GM18507 (cell line): ENCODE measurements at regions not wholly inside any gene's neighbourhood (a gene's known extent, or its start where the extent isn't known, plus 50 kb on each side); places are given as distances from the start of the nearest gene placed in this dataset.
"Not testable (repeated sequence)": the region's sequence is repeated elsewhere in the genome, so short reads cannot be mapped to it uniquely, and the experiment has no call there.

Experiments
- DNase-seq: peaks from one replicate; pipeline ENCODE4 v3.0.0; 2011; ENCODE audit warnings: low read depth; ENCODE audit not compliant: insufficient read length; ENCODE audit errors: extremely low spot score
- FAIRE-seq: peaks from 2 replicates; lab custom pipeline; 2011; peaks lifted over from hg19 to GRCh38; lab: Jason Lieb, UNC

DNA sequence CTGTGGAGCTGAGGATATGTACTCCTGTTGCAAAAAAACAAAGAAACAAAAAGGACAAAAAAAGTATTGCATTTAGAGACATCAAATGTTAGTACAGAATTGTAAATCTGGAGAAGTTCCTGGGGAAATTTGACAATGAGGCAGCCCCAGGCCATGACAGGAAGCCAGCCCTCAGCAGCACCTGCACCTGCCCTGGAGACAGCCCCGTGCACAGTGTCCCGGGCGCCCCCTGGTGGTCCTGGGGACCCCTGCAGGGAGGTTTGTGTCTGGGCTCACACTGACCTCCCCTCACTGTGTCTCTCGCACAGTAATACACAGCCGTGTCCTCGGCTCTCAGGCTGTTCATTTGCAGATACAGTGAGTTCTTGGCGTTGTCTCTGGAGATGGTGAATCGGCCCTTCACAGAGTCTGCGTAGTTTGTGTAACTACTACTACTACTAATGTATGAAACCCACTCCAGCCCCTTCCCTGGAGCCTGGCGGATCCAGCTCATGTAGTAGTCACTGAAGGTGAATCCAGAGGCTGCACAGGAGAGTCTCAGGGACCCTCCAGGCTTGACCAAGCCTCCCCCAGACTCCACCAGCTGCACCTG, 590.1 kb downstream of the TMEM121 start:
- peak; percentile 67 for FAIRE-seq

DNA sequence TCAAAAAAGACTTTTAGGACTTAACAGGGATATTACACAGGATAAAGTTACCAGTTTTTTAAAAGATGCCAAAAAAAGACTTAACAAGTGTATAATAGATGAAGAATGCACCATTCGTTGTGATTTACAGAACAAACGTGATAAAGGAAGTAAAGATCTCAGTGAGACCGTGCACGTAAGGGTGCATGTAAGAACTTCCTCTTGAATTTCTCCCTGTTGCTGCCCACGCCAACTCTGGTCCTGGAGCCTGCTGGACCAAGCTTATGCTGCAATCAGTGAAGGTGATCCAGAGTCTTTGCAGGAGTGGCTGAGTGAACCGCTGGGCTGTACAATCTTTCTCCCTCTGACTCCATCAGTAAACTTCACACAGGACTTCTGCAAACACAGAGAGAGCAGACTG, 593.7 kb downstream of the TMEM121 start:
- DNase-seq (no peak), FAIRE-seq (no peak)

More for the DNA sequence above, 590.1 kb downstream of the TMEM121 start:
- not testable (repeated sequence) for DNase-seq

DNA sequence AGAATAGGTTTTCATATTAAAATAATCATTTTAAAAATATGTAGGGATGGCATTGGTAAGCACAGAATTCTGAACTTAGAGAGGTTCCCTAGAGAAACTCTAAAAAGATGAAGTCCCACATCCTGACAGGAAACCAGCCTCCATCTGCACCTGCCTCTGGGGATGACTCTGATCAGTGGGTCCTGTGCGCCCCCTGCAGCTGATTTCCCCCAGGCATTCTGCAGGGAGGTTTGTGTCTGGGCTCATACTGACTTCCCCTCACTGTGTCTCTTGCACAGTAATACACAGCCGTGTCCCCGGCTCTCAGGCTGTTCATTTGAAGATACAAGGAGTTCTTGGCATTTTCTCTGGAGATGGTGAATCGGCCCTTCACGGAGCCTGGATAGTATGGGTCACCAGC, 602.9 kb downstream of the TMEM121 start:
- FAIRE-seq (no peak), DNase-seq (no peak)

DNA sequence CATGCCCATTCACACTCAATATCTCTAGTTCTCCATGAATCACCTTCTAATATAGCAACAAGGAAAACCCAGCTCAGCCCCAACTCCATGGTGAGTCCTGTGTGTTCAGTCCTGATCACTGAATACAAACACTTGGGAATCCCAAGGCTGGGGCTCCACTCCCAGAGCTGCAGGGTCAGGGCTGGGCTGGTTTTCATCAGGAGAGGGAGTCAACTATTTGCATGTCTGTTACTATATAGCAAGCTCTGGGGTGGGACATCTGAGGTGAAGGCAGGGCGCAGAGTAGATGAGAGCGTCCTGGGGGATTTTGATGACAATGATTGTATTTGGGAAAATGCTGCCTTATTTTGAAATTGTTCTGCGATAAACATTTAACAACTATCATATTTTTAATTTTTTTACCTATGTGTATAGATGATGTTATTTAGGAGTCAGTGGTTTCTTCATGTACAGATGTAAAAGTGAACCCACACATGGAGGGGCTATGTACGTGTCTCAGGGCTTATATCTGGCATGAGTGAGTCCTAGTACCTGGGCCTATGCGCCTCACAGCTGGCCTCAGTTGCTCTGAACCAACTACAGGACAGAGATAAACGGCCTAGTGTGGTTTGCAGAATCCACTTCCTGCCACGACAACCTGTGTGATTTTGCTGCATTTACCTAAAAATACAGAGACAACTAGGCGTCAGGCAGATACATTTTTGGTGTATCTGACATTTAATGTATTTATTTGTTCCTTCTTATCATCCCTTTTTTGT, 603.7 kb downstream of the TMEM121 start:
- not testable (repeated sequence) for FAIRE-seq

DNA sequence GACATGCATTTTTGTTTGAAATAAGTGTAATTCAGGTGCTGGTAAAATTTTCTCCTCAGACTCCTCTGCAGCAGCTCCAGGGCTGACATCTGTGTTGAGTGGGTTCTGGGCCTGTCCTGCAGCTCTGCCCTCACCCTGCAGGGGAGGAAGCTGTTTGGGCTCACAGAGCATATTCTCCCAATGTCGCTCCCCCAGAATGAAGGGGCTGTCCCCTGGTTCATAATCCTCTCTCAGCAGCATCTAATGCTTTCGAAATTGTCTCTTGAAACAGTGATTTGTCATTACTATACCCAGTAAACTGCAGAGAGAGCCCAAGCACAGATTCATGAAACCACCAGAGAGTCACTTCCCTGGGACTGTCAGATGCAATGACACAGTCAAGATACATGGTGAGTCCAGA, 606.7 kb downstream of the TMEM121 start:
- not testable (repeated sequence) for FAIRE-seq, DNase-seq

More for the DNA sequence above, 603.7 kb downstream of the TMEM121 start:
- not testable (repeated sequence) for DNase-seq

DNA sequence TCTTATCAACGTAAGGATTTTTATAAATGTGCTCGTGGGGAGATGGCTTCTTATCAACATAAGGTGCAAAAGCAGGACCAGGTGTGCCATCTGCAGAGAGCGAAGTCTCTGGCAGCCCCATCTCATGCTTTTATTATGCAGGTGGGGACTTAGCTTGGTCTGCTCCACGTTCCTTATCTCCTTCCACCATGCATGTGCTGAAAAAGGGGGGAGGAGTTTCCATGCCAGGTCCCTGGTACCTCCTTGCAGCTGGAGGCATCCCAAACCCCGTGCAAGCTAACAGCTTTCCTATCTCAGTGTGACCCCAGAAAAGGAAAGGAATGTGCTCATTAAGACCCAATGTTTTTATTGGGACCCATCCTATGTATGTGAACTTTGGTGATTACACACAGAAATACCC, 608.5 kb downstream of the TMEM121 start:
- FAIRE-seq (no peak), DNase-seq (no peak)

DNA sequence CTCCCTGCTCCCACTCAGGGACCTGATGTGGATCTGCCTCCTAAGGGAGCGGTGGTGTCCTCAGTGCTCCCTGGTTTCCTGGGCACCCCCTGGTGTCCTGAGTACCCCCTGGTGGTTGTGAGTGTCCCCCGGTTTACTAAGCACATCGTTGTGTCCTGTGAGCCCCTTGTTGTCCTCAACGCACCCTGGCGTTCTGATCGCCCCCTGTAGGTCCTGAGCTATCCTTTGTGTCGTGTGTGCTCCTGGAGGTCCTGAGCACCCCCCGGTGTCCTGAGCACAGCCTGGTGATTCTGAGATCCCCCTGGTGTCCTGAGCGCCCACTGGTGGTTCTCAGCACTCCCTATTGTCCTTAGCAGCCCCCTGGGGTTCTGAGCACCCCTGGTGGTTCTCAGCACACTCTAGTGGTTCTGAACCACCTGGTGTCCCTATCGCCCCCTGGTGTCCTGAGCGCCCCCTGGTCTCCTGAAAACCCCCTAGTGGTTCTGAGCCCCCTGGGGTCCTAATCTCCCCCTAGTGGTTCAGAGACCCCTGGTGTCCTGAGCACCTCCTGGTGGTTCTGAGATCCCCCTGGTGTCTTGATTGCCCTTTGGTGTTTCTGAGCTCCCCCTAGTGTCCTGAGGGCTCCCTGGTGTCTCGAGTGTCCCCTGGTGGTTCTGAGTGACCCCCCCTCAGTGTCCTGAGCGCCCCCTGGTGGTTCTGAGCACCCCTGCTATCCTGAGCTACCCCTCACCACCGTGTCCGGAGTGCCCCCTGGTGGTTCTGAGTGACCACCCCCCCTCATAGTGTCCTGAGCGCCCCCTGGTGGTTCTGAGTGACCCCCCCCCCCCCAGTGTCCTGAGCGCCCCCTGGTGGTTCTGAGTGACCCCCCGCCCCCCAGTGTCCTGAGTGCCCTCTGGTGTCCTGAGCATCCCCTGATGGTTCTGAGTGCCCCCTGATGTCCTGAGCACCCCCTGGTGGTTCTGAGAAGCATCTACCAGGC, 615.1 kb downstream of the TMEM121 start:
- no peak for DNase-seq
- FAIRE-seq, result no peak

DNA sequence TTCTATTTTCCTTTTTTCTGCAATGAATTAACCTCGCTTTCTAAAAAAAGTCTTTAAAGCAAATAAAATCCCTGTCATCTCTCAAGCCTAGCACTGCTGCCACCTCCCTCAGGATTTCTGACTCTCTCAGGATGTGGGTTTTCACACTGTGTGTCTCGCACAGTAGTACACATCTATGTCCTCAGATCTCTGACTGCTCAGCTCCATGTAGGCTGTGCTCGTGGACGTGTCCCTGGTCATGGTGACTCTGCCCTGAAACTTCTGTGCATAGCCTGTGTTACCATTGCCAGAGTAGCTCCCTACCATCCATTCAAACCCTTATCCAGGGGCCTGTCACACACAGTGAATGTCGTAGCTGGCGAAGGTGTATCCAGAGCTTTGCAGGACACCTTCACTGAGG, 619.3 kb downstream of the TMEM121 start:
- FAIRE-seq, DNase-seq: not testable (repeated sequence)

DNA sequence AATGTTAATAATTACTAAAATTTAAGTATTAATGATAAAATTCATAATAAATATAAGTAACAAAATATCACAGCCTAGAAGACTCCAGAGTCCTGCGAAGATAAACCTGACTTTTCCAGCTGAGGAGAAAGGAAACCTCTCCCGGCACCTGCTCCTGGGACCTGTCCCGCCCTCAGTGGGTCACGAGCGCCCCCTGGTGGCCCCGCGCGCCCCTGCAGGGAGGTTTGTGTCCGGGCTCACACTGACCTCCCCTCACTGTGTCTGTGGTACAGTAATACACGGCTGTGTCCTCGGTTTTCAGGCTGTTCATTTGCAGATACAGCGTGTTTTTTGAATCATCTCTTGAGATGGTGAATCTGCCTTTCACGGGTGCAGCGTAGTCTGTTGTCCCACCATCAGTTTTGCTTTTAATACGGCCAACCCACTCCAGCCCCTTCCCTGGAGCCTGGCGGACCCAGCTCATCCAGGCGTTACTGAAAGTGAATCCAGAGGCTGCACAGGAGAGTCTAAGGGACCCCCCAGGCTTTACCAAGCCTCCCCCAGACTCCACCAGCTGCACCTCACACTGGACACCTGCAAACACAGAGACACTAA, 627.1 kb downstream of the TMEM121 start:
- FAIRE-seq, DNase-seq: not testable (repeated sequence)

DNA sequence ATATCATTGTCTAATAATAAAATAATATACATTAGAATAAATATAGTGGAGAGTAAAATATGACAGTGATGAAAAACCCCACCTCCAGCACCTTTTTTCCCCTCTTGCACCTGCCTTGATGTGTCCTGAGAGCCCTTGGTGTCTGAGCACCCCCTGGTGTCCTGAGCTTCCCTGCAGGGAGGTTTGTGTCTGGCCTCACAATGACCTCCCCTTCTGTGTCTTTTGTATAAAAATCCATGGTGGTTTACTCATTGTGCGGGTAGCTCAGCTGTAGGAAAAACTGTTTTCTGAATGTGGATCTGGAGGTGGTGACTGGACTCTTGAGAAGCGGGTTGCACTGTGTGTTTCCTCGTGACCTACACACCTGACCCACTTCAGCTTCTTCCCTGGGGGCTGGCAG, 636.9 kb downstream of the TMEM121 start:
- no peak for FAIRE-seq
- DNase-seq, result no peak

DNA sequence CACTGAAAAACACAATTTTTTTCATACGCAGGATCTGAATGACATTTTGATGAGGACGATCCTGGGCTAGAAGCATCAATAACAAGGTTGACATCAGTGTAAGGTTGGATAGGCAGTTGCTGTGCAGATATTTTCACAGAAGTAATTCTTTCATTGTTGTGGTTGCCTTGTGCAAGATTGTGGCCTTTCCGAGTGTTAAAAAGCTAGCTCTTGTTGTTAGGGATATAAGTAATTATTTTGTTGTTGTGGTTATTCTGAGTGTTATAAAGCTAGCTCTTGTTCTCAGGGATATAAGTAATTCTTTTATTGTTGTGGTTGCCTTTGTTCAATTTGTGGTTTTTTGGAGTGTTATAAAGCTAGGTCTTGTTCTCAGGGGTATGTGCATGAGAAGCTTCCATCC, 637.4 kb downstream of the TMEM121 start:
- not testable (repeated sequence) for FAIRE-seq

DNA sequence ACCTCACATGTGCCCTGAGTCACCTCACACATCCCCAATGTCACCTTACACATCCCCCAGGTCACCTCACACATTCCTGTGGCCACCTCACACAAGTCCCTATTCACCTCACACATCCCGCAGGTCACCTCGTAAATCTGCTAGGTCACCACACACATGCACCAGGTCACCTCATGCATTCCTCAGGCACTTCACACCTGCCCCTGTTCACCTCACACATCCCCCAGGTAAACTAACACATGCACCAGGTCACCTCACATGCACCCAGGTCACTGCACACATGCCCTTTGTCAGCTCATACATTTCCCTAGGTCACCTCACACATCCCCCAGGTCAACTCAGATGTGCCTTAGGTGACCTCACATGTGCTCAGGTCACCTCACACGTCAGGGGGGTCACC, 639.8 kb downstream of the TMEM121 start:
- FAIRE-seq (no peak), DNase-seq (no peak)

More for the DNA sequence above, 637.4 kb downstream of the TMEM121 start:
- not testable (repeated sequence) for DNase-seq

DNA sequence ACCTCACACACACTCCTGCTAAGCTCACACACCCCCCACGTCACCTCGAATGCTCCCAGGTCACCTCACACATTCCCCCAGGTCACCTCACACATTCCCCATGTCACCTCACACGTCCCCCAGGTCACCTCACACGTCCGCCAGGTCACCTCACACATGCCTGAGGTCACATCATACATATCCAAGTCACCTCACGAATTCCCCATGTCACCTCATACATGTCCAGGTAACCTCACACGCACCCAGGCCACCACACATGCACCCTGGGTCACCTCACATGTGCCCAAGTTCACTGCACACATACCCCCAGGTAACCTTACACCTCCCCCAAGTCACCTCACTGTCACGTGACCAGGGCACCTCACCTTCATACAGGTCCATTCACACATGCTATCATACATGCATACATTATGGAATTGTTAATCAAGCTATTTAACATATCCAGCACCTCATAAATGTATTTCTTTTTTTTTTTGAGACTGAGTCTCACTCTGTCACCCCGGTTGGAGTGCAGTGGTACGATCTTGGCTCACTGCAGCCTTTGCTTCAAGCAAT, 640.3 kb downstream of the TMEM121 start:
- FAIRE-seq, result no peak
- no peak for DNase-seq

DNA sequence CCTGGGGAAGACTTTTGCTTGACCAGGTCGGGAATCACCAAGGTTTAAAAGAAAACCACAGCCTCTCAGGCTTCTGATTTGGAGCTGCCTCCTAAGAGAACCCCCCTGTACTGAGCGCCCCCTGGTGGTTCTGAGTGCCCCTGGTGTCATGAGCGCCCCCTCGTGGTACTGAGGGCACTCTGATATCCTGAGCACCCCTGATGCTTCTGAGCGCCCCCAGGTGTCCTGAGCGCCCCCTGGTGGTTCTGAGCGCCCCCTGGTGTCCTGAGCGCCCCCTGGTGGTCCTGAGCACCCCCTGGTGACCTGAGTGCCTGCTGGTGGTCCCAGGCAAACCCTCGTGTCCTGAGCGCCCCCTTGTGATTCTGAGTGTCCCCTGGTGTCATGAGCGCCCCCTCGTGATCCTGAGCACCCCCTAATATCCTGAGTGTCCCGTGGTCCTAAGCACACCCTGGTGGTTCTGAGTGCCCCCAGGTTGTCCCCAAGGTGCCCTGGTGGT, 643.8 kb downstream of the TMEM121 start:
- DNase-seq, result not testable (repeated sequence)
- FAIRE-seq, result peak; percentile 64

DNA sequence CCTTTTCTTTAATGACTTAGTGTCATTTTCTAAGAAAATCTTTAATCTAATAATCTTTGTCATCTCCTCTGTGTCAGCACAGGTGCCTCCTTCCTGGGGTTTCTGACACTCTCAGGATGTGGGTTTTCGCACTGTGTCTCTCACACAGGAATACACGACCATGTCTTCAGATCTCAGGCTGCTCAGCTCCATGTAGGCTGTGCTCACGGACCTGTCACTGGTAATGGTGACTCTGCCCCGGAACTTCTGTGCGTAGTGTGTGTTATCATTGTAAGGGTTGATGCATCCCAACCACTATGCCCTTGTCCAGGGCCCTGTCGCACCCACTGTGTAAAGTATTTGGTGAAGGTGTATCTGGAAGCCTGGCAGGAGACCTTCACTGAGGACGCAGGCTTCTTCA, 647.8 kb downstream of the TMEM121 start:
- DNase-seq (no peak), FAIRE-seq (no peak)

DNA sequence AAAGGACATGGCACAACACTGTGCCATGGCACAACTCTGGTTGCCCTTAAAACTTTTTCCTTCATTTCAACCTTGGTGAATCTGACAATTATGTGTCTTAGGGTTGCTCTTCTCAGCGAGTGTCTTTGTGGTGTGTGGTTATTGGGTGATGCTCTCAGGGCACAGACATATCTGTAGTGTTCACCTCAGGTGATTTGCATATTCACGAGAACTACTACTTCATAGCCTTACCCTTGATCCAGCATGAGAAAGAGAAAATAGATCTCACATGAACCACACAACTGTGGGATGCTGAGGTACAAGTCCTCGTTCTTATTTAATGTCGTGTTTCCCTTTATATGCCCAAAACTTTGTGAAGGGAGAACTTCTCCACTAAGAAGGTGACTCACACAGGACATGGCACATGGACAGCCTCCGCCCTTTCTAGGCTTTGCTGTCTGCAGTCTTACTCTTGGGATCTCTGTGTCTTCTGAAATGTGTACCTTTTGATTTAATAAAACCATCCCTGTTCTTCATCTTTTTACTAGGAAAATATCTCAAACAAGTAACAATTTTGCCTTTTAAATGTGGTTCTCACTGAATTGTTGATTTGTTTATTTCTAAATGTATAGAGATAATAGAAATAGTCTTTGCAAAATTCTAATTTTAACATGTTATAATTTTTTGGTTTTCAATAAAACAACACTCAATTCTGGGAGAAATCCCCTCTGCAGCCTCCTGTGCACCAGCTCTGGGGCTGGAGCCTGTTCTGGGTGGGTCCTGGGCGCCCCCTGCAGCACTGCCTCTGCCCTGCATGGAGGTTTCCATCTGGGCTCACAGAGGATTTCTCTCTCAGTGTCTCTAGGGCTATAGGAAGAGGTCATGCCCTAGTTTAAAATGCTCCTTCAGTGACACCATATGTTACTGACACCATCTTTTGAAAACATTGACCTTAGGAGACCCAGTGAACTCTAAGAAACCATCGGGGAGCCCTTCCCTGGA, 651.2 kb downstream of the TMEM121 start:
- peak; percentile 12 for FAIRE-seq
- DNase-seq, result not testable (repeated sequence)

DNA sequence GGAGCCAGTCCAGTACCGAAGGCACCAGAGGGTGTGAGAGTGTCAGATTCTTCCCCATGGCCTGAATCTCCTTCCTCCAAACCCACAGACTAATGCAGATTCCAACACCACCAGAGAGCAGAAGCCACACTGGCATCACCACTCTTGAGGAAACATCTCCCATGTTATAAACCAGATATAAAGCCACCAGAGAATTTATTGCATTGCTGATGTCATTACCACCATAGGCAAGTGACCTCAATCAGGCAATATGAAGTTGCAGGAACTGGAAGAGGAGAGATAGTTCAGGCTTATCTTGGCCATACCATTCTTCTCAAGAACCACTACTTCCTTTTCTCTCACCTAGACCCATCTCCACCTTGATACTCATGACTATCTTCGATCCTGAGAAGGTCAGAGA, 653.4 kb downstream of the TMEM121 start:
- FAIRE-seq (no peak), DNase-seq (no peak)

DNA sequence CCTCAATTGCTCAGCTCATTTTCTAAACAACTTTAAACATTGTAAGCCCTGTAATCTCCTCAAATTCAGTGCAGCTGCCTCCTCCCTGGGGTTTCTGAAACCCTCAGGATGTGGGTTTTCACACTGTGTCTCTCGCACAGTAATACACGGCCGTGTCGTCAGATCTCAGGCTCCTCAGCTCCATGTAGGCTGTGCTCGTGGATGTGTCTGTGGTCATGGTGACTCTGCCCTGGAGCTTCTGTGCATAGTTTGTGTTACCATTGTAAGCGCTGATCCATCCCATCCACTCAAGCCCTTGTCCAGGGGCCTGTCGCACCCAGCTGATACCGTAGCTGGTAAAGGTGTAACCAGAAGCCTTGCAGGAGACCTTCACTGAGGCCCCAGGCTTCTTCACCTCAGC, 658.4 kb downstream of the TMEM121 start:
- FAIRE-seq, DNase-seq: not testable (repeated sequence)
